Neural progenitor cell (in vitro differentiated cells): ENCODE measurements at regions not wholly inside any gene's neighbourhood (a gene's known extent, or its start where the extent isn't known, plus 50 kb on each side); places are given as distances from the start of the nearest gene placed in this dataset.

ENCODE experiments used
- CTCF ChIP-seq: fragments of 200-600 bp; sonication (generic); IDR thresholded peaks from 2 replicates; pipeline ENCODE4 v1.5.1; 2017; ENCODE audit warnings: antibody characterized with exemption, mild to moderate bottlenecking
- EZH2phosphoT487 ChIP-seq: fragments of 200-600 bp; sonication (generic); IDR thresholded peaks from 2 replicates; pipeline ENCODE4 v1.6.1; 2017; ENCODE audit warnings: antibody characterized with exemption

GRCh38 chr1:17914131-17914530 is 159.0 kb downstream of the ACTL8 start:
- TF ChIP-seq CTCF (no peak), EZH2phosphoT487 (no peak)
